ENCODE measurements at regions not wholly inside any gene's neighbourhood (a gene's known extent, or its start where the extent isn't known, plus 50 kb on each side); places are given as distances from the start of the nearest gene placed in this dataset.

DNA sequence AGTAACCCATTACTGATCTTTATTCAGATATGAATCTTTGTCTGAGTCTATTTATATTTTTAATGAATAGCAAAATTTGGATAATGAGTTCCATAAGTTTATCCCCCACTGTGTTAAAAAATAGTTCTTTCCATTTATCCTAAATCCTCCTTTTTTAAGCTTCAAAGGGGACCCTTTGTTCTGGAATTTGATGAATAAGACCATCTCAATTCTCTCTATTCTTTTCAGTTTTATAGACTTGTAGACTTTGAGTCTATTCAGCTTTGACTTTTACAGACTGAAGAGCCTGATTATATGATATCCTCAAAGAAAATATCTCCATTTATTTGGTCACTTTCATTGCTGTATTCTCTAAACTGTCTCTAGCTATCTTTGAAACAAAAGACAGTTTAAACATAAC, 2146.1 kb upstream of the CELF4 start:
- no peaks in the 10 kb centered on the region for H3K9me3 Mint-ChIP-seq (ENCODE audit: unreplicated experiment)
- no peaks in the 10 kb centered on the region for H3K4me1 ChIP-seq
- POLR2A ChIA-PET, result no interaction called here
- no peak overlapping the region for H3K27ac Mint-ChIP-seq (ENCODE audit: unreplicated experiment)
- no peak for DNase-seq
- no peaks in the 10 kb centered on the region for H3K27me3 ChIP-seq (replicated peaks; ENCODE audit: control insufficient read depth, insufficient read depth, low read length)
- H3K27me3 Mint-ChIP-seq (ENCODE audit: insufficient read depth, unreplicated experiment), result no peaks in the 10 kb centered on the region
- no peaks in the 10 kb centered on the region for H3K36me3 Mint-ChIP-seq (ENCODE audit: insufficient read depth, unreplicated experiment)
- H3K4me3 Mint-ChIP-seq (ENCODE audit: unreplicated experiment), result no peak overlapping the region
- BruUV-seq (replicated peaks), result no TSS peak
- no peak overlapping the region for H3K4me3 ChIP-seq (ENCODE audit: low read depth, low read length)
- CTCF ChIA-PET, result no interaction called here
- intact Hi-C loops (cut with micrococcal nuclease; ENCODE audit: unreplicated experiment), result no loop called here
- H3K4me1 Mint-ChIP-seq (ENCODE audit: low read depth, unreplicated experiment), result no peaks in the 10 kb centered on the region
- no peaks in the 10 kb centered on the region for H3K36me3 ChIP-seq (ENCODE audit: control insufficient read depth, insufficient read depth, low read length)
- H3K9me3 ChIP-seq, result no peaks in the 10 kb centered on the region
- TF ChIP-seq, protein P1, sequence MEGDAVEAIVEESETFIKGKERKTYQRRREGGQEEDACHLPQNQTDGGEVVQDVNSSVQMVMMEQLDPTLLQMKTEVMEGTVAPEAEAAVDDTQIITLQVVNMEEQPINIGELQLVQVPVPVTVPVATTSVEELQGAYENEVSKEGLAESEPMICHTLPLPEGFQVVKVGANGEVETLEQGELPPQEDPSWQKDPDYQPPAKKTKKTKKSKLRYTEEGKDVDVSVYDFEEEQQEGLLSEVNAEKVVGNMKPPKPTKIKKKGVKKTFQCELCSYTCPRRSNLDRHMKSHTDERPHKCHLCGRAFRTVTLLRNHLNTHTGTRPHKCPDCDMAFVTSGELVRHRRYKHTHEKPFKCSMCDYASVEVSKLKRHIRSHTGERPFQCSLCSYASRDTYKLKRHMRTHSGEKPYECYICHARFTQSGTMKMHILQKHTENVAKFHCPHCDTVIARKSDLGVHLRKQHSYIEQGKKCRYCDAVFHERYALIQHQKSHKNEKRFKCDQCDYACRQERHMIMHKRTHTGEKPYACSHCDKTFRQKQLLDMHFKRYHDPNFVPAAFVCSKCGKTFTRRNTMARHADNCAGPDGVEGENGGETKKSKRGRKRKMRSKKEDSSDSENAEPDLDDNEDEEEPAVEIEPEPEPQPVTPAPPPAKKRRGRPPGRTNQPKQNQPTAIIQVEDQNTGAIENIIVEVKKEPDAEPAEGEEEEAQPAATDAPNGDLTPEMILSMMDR (IDR thresholded peaks at IDR 0.05; ENCODE audit: insufficient read depth in 1 of 2, low read depth in 1 of 2, low read length in 1 of 2, severe bottlenecking in 1 of 2, unreplicated experiment in 1 of 2), result no peak

DNA sequence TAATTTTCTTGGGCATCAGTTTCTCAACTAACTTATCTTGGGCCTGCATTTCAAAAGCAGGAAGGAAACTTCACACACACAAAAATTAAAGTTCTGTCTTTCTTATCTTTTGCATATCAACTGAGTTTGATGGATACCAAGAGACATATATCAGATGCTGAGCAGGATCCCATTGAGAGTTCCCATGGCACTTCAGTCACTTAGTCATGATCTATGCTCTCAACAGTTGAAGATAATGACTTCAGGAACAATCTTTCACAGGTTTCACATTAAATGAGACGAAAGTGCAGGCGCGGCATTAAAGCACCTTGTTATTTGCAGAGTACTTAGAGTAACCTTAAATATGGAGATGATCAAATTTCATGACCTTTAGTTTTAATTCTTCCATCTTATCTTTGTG, 2139.8 kb upstream of the CELF4 start:
- no TSS peak for BruUV-seq (replicated peaks)

DNA sequence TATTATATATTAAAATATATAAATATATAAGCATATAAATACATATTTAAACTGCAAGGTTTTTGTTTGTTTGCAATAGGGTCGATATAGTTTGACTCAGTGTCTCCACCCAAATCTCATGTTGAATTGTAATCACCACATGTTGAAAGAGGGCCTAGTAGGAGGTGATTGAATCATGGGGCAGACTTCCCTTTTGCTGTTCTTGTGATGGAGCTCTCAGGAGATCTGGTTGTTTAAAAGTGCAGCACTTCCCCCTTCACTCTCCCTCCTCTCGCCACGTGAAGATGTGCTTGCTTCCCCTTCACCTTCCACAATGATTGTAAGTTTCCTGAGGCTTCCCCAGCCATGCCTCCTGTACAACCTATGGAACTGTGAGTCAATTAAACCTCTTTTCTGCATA, 2137.3 kb upstream of the CELF4 start:
- BruUV-seq (replicated peaks), result no TSS peak
- no peaks in the 10 kb centered on the region for H3K9me3 ChIP-seq
- no peak overlapping the region for H3K4me3 ChIP-seq (ENCODE audit: low read depth, low read length)
- DNase-seq, result no peak
- H3K27me3 Mint-ChIP-seq (ENCODE audit: insufficient read depth, unreplicated experiment), result no peaks in the 10 kb centered on the region
- intact Hi-C loops (cut with micrococcal nuclease; ENCODE audit: unreplicated experiment), result no loop called here
- ChIA-PET CTCF (no interaction called here), POLR2A (no interaction called here)
- H3K36me3 ChIP-seq (ENCODE audit: control insufficient read depth, insufficient read depth, low read length), result no peaks in the 10 kb centered on the region
- H3K27me3 ChIP-seq (replicated peaks; ENCODE audit: control insufficient read depth, insufficient read depth, low read length), result no peaks in the 10 kb centered on the region
- no peak overlapping the region for H3K4me3 Mint-ChIP-seq (ENCODE audit: unreplicated experiment)
- H3K4me1 Mint-ChIP-seq (ENCODE audit: low read depth, unreplicated experiment), result no peaks in the 10 kb centered on the region
- H3K4me1 ChIP-seq, result peaks cover 5% of the 10 kb centered on the region; the same call in 1 of the 2 replicates
- H3K9me3 Mint-ChIP-seq (ENCODE audit: unreplicated experiment), result no peaks in the 10 kb centered on the region
- TF ChIP-seq, protein P1 (IDR thresholded peaks at IDR 0.05; ENCODE audit: insufficient read depth in 1 of 2, low read depth in 1 of 2, low read length in 1 of 2, severe bottlenecking in 1 of 2, unreplicated experiment in 1 of 2), result no peak
- H3K36me3 Mint-ChIP-seq (ENCODE audit: insufficient read depth, unreplicated experiment), result no peaks in the 10 kb centered on the region
- no peak overlapping the region for H3K27ac Mint-ChIP-seq (ENCODE audit: unreplicated experiment)

More for the DNA sequence above, 2139.8 kb upstream of the CELF4 start:
- TF ChIP-seq, protein P1 (IDR thresholded peaks at IDR 0.05; ENCODE audit: insufficient read depth in 1 of 2, low read depth in 1 of 2, low read length in 1 of 2, severe bottlenecking in 1 of 2, unreplicated experiment in 1 of 2), result no peak
- POLR2A ChIA-PET, result no interaction called here
- H3K9me3 Mint-ChIP-seq (ENCODE audit: unreplicated experiment), result no peaks in the 10 kb centered on the region
- H3K4me3 Mint-ChIP-seq (ENCODE audit: unreplicated experiment), result no peak overlapping the region
- Histone ChIP-seq H3K9me3 (no peaks in the 10 kb centered on the region), H3K4me1 (peaks cover 5% of the 10 kb centered on the region; the same call in 1 of the 2 replicates), H3K27me3 (replicated peaks; ENCODE audit: control insufficient read depth, insufficient read depth, low read length) (no peaks in the 10 kb centered on the region), H3K36me3 (ENCODE audit: control insufficient read depth, insufficient read depth, low read length) (no peaks in the 10 kb centered on the region), H3K4me3 (ENCODE audit: low read depth, low read length) (no peak overlapping the region)
- no peaks in the 10 kb centered on the region for H3K36me3 Mint-ChIP-seq (ENCODE audit: insufficient read depth, unreplicated experiment)
- no peak overlapping the region for H3K27ac Mint-ChIP-seq (ENCODE audit: unreplicated experiment)
- no peaks in the 10 kb centered on the region for H3K27me3 Mint-ChIP-seq (ENCODE audit: insufficient read depth, unreplicated experiment)
- intact Hi-C loops (cut with micrococcal nuclease; ENCODE audit: unreplicated experiment), result no loop called here
- no peak for DNase-seq
- no peaks in the 10 kb centered on the region for H3K4me1 Mint-ChIP-seq (ENCODE audit: low read depth, unreplicated experiment)
- CTCF ChIA-PET, result no interaction called here

Measured in Caco-2 (cell line).